Activated naive CD4-positive, alpha-beta T cell treated with Interleukin-2 at 50 U/mL for 16 hours (primary cell): ENCODE measurements at regions not wholly inside any gene's neighbourhood (a gene's known extent, or its start where the extent isn't known, plus 50 kb on each side); places are given as distances from the start of the nearest gene placed in this dataset.
"Not testable (repeated sequence)": the region's sequence is repeated elsewhere in the genome, so short reads cannot be mapped to it uniquely, and the experiment has no call there.

Source experiments
- DNase-seq: peaks from one replicate; pipeline ENCODE4 v3.0.0-alpha.2; 2020

DNA sequence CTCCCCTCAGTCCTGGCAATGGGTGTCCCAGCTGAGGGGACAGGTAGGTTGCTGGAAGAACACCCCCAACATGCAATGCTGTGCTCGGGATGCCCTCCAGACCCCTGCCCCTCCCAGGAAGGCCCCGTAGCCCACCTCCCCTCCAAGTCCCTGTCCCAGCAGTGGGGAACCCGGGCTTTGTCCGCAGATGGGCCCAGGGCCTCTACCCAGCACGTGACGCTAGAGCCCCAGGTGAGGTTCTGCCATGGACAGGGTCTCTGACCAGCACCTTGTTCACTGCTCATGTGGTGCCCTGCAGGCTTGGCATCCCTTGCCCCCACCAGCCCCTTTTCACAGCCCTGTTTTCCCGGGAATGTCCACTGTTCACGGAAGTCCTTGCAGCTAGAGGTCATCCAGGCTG is 220.0 kb upstream of the SGCG start:
- DNase-seq, result no peak

DNA sequence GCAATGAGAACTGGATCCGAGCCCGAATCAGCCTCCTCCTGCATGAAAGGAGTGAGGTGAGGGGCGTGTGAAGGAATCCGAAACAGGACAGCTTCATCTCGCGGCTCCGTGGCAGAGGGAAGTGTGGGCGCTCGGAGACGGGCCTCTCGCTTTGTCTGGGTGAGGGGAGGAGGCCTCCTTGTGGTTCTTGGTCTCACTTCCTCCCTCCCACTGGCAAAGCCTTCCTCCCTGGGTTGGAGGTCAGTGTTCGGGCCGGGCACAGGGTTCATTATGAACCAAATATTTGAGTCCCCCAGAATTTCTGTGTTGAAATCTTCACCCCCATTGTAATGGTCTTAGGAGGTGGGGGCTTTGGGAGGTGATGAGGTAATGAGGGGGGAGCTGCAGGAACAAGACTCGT is 219.4 kb upstream of the SGCG start:
- DNase-seq, result not testable (repeated sequence)

DNA sequence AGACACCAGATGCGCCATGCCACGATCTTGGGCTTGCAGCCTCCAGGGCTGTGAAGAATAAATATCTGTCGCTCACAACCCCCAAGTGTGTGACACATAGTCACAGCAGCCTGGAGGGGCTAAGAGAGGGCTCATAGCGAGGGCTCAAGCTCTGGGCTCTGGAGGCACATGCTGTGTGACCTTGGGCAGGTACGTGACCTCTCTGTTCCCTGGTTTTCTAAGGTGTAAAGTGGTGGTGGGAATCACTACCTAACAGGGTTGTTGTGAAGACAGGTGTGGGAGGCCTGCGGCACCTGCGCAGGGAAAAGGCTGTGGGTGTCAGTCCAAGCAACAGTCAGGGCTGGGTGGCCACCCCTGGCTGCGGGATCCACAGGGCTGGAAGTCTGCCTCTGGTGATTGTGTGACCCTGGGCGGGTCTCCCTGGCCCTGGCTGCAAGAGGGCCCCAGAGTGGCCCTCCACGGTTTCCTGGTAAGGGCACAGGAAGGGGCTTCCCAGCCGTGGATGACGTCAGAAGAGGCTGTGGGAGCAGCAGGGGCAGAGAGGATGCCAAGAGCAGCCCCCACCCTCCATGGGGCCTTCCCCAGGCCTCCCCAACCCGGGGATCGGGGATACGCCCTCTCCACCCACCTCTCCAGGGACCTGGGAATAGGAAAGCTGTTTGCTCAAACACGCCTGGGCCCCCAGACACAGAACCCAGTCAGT is 218.8 kb upstream of the SGCG start:
- DNase-seq, result no peak

DNA sequence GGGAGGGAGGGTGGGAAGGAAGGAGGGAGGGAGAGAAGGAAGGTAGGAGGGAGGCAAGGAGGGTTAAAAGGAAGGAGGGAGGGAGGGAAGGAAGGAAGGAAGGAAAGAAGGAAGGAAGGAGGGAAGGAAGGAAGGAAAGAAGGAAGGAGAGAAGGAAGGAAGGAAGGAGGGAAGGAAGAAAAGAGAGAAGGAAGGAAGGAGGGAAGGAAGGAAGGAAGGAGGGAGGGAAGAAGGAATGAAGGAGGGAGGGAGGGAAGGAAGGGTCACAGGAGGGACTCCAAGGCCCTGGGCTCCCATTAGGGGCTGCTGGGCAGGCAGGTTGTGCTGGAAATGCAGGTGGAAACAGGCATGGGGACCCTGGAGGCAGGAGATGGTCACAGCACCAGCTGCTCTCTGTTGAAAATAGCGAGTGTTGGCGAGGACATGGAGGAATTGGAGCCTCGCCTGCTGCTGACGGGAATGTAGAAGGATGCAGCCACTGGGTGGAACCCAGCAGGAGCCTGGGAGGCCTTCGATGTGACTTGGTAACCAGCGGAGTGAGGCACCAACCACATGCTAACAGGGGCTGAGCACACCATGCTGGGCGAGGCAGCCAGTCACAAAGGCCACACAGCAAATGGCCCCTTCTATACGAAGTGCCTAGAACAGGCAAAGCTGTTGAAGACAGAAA is 217.3 kb upstream of the SGCG start:
- DNase-seq, result not testable (repeated sequence)

DNA sequence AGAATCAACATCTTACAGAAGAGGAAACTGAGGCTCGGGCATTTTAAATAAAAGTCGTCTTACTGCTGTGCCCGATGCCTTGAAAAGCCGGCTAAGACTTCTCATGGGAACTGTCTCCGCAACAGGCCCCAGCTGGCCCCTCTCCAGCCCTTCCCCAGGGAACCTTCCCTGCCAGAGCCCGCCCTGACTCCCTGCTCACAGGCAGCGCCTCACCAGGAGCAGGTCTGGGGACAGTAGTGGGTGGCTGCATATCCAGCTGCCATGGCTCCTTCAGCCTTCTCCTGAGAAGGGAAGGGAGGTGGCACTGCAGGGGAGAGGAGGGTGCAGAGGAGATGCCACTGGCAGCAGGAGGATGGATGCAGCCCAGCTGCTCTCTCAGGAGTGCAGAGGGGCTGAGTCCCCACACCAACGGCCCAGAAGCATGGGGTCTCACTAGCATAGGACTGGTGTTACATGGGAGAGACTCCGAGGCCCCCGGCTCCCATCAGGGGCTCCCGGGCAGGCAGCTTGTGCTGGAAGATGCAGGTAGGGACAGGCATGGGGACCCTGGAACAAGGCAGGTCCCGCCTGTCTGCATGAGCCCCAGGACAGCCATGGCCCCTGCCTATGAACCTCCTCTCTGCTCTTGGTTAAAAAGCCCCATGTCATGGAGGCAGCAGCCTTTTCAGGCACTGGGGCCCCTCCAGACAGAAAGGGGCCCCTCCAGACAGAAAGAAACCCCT is 216.4 kb upstream of the SGCG start:
- DNase-seq, result no peak

DNA sequence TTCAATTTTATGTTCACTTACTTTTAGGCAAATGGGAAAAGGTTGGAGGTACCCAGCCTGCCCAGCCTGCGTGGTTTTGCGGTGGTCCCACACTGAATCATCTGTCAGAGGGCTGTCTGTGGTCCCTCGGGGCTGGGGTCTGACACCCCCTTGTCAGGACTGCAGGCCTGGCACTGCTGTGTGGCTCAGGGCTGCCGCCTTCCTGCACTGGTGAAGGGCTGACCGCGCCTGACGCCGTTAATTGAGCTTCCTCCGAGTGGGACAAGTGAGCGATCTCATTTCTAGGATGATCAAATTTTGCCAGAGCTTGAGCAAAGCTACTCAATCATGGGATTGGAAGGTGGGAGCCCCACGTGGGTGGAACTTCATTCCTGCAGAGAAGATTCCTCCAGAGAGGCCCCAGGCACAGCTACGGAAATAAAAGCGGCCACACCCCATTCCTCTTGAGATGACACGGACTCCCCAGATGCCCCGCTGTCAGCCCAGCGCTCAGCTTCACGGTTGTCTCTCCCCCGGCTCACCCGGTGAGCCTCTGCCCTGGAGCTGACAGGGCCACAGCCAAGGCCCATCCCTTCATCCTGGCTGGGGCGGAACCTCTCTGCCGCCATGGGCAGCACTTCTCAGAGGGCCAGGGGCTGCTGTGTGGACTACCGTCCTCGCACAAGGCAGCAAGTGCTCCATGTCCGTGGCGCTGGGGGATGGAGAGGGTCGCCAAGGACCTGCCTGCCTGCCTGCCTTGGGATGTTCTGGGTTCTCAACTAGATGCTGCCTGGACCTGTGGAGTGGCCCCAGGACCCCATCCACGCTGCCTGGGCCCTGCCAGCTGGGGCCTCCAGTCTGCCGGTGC is 215.5 kb upstream of the SGCG start:
- DNase-seq, result not testable (repeated sequence)

DNA sequence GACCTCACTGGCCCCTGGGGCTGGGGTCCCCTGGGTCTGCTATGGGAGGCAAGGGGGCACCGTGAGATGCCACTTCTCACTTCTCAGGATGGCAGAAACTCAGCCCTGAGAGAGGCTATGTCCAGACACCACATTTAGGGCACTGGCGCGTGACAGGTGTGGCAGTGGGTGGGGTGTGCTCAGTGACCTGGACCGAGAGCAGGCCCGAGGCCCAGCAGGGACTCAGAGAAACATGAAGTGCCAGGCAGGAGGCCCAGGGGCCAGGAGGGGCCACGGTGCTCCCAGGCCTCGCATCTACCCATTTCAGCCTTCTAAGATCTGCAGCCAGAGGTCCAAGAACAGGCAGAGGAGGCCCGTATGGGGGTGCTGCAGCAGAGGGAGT is 214.9 kb upstream of the SGCG start:
- not testable (repeated sequence) for DNase-seq

DNA sequence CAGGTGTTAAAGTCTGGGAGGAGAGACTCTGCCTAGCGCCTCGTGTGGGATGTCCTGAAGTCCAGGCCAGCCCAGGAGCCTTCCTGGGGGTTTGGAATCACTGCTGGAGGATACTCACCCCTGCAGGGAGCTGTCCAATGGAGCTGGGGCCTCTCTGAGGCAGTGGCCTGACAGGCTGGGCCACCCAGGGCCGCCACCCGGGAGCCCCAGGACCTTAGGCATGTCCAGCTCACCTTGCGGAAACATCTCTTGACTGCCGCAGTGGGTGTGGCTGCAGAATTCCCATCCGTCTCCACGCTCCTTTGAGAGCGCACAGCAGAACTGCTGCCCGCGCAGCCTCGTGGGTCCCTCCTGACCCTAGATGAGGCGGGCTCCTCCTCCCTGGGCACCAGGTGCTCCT is 214.0 kb upstream of the SGCG start:
- not testable (repeated sequence) for DNase-seq

DNA sequence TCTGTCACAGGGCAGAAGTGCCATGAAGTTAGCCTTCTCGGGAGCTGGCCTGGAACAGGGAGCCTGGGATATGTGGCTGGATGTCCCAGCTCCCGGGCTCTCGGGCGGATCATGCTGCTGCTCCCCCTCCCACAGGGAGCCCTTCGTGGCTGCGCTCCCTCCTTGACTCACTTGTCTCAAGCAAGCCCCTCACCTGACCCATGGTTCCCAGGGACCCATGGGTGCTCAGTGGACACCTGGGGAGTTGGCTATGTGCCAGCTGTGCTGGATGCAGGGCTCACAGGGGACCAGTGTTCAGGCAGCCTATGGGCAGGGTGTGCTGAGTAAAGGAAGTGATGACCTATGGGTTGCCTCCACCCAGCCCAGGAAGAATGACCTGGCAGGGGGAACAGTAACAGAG is 213.1 kb upstream of the SGCG start:
- DNase-seq, result no peak

DNA sequence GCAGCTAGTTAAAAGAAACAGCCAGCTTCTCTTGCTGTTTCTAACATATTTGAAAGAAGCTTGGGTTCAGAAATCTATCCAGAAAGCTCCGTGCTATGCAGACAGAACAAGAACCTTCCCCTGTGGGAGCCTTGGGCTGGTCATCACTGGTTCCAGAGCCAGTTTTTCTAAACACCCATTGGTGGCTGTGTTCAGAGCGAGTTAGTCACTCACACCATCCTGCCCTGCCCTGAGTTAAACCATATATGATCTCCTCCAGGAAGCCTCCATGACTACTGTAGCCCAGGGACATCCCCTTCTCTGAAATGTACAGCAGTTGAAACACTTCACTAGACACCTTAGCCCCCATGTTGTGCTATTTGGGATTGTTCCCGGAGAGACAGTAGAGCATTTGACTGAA is 200.8 kb upstream of the SGCG start:
- DNase-seq, result no peak

DNA sequence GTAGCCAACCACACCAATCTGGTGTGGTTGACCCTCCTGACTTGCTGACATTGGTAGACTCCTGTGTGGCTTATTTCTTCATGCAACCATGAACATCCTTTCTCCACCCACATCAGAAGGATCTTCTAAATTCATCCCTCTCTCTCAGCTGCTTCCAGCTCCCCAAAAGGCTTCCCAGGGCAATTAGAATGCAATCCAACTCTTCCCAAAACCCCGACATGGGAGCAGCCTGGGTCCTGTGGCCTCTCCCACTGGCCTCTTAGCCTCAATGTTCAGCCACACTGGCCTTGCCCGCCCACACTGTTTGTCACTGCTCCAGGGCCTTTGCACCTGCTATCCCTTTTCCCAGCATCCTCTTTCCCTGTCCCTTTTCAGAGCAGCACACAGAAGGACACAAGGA is 199.8 kb upstream of the SGCG start:
- no peak for DNase-seq

DNA sequence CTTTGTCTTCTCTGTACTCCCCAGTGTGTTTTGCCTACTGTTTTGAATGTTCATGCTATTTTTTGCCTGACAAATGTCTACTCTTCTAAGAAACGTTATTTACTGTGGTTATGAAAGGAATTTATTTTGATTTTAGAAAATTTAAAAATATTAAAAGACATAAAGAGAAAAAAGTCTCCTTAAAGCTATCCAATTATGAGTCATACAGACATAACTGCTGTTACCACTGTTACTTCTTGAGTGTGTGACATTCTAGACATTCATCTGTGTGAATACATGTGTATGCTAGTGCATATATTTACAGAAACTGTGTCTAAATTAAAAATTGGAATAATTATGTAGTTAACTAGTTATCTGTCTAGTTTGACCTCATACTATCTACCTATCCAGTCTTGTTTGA is 187.6 kb upstream of the SGCG start:
- DNase-seq, result no peak

DNA sequence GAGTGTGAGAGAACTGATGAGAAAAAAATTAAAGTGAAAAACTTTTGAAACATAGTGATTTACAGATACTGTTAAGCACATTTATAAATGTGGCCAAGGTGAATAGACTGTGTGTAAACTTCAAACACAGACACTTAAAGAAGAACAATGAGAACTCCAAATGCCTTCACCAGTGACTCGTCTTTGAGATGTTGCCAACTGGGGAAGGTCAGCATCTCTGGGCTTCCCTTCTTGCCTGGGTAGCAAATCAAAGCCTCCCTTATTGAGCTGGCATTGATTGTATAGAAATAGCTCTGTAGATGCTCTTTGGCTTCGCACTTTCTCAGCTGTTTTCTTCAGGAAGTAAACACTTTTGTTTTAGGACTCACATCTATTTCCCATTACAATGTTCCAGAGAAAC is 177.3 kb upstream of the SGCG start:
- DNase-seq, result no peak

DNA sequence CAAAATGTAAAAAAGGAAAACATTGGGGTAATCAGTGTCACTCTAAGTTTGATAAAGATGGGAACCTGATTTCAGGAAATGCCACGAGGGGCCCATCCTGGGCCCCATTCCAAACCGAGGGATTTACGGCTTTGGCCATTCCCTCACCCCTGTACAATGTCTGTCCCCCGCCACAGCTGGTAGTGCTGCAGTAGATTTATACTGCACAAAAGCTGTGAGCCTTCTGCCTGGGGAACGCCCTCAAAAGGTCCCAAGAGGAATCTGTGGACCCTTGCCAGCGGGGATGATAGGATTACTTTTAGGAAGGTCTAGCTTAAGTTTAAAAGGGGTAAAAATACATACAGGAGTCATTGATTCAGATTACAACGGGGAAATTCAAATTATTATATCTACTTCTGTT is 173.4 kb upstream of the SGCG start:
- DNase-seq, result no peak

DNA sequence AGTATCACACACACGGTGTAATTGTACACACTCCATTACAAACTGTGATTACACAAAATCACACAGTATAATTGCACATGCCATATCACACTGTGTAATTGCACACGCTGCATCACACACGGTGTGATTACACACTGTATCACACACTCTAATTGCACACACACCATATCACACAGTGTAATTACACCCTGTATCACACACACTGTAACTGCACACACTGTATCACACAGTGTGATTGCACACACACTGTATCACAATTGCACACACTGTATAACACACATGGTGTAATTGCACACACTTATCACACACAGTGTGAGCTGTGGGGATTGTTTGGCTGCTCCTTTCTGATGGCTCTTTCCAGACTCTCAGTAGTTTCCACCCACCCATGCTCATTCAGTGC is 162.6 kb upstream of the SGCG start:
- DNase-seq, result no peak

DNA sequence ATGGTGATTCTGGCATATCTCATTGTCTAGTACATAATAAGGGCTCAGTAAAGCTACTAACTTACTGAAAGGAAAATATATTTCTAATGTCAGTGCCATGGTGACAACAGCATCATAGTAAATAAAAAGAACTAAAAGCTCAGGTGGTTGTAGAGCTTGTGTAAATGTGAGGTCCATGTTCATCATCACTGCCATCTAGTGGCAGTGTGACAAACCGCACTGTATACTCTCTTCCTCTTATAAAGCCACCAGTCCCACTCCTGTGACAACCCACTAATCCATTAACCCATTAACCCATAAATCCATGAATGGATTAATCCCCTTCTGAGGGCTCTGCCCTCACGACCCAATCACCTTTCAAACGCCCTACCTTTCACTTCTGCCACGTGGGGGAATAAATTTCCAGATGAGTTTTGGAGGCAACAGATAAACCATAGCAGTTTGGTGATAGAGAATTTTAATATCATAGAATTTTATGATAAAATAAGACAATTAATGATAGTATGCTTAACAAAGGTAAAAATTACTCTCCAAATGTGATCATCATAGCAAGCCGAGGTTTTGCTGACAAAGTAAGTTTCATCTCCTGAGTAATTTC is 160.4 kb upstream of the SGCG start:
- peak; percentile 28 for DNase-seq

DNA sequence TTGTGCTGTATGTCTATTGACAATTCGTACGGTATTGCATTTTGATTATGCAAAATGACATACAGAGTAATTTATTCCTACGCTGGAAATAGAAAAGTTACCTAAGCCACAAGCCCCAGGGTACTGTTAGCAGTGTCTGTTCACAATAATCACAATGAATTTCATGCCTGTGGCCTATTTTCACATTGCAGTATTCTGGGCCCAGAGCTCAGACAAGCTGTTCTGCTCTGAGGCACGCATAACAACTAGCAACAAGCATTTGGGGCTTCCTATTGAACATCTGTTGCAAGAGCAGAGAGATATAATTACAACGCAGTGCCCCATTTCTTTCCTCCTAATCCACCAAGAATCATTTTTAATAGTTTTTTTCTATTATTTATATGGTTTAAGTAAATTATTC is 158.9 kb upstream of the SGCG start:
- no peak for DNase-seq

DNA sequence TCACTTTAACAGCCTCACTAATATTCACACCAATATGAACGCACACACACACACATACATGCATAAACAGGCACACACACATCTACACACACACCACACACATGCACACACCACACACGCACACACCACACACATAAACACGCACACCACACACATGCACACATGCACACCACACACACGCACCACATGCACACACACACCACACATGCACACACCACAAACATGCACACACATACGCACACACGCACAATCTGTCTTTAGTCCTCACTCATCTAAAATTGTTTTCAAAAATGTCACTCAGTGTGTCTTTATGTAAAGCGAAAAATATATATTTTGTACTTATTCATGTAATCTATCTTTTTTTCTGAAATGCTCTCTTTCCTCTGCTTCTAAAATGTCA is 158.1 kb upstream of the SGCG start:
- no peak for DNase-seq

DNA sequence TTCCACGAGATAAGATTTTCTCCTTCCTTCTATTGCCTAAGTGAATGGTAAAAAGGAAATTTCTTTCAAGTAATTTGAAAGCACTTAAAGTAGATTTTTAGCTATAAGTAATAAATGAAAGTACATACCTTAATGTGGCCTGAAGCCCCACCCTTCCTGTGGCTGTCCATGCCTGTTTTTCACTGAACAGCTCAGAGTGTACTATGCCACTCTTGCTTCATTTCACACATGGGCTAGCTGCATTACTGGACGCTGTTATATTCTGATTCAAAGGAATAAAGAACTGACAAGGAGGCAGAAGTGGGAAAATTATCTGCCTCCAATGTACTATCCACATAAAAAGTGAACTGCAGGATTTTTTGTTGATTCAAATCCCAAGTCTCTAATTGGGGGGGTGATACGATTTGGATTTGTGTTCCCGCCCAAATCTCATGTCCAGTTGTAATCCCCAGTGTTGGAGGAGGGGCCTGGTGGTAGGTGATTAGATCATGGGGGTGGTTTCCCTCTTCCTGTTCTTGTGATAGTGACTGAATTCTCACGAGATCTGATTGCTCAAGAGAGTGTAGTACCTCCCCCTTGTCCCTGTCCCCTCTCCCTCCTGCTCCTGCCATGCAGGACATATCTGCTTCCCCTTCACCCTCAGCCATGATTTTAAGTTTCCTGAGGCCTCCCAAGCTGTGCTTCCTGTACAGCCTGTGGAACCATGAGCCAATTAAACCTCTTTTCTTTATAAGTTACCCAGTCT is 154.7 kb upstream of the SGCG start:
- DNase-seq, result no peak

DNA sequence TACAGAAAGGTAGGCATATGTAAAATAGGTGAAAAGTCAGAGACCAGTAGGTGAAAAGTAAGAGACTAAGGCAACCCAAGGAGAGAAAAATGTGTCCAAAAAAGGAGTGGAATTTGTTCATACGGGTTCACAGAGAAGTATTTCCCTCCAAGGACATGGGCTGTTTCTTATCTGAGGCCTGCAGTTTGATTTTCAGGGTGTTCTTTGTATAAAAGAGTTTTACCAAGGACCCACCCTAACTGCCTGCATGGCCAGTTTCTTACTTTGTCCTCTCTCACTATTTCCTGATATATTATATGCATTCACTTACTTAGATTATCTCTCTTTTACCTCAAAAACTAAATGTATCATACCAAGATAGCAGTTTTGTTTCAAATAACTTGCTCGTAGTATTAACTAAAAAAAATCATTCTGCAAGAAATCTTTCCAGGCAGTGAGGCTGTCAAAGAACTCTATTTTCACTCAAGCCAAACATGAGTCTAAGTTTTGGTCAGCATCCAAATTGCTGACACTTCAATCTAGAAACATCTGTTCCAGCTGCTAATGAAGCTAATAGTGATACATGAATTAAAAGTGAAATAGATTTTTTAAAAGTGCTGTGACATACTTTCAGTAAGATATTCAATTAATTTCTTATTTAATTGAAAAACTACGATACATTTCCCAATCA is 141.4 kb upstream of the SGCG start:
- no peak for DNase-seq

DNA sequence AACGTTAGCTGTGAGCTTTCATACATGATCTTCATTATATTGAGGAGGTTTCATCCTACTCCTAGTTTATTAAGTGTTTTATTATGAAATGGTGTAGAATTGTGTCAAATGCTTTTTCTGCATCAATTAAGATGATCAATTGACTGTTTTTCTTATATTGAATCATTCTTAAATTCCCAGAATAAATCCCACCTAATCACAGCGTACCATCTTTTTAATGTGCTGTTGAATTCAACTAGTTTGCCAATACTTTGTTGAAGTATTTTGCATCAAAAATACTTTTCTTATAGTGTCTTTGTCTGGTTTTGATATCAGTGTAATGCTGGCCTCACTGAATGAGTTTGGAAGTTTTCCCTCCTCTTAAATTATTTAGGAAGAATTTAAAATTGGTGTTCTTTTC is 138.6 kb upstream of the SGCG start:
- no peak for DNase-seq

DNA sequence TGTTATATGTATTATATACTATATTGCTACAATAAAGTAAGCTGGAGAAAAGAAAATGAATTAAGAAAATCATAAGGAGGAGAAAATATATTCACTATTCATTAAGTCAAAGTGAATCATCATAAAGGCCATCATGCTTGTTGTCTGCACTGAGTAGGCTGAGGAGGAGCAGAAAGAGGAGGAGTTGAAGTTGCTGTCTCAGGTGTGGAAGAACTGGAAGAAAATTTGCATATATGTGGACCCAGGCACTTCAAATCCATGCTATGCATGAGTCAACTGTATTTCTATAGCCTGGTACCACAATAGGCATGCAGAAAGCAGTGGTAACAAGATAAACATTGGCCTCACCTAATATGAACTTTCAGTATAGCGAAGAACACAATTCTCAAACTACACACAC is 135.9 kb upstream of the SGCG start:
- DNase-seq, result no peak
